GM23338 (cell line): ENCODE measurements at regions not wholly inside any gene's neighbourhood (a gene's known extent, or its start where the extent isn't known, plus 50 kb on each side); places are given as distances from the start of the nearest gene placed in this dataset.

Experiments used
- CREB1 ChIP-seq: fragments of 250-450 bp; sonication (Bioruptor Pico); IDR thresholded peaks from 2 replicates; pipeline ENCODE4 v1.5.0; 2020; ENCODE audit warnings: low read depth, mild to moderate bottlenecking, moderate library complexity
- CTCF ChIP-seq, 2 experiments: fragments of 200-600 bp in 1 of 2; sonication (generic) in 1 of 2; conservative IDR thresholded peaks; 2 replicates each; pipeline versions ENCODE4 v1.5.1 to v1.6.1; 2016 to 2017; ENCODE audit warnings: antibody characterized with exemption in 2 of 2, low read depth in 2 of 2, mild to moderate bottlenecking in 2 of 2, moderate library complexity in 1 of 2
- ETS1 ChIP-seq: IDR thresholded peaks from 2 replicates; pipeline ENCODE4 v1.6.1; 2016; ENCODE audit warnings: antibody characterized with exemption
- EZH2 ChIP-seq: fragments of 200-600 bp; sonication (generic); IDR thresholded peaks from one replicate; pipeline ENCODE4 v1.8.0; 2017; ENCODE audit warnings: antibody characterized with exemption, mild to moderate bottlenecking, low read depth; ENCODE audit not compliant: unreplicated experiment
- EZH2phosphoT487 ChIP-seq: fragments of 200-600 bp; sonication (generic); IDR thresholded peaks from one replicate; pipeline ENCODE4 v1.8.1; 2018; ENCODE audit warnings: antibody characterized with exemption; ENCODE audit not compliant: unreplicated experiment
- POLR2AphosphoS5 ChIP-seq: IDR thresholded peaks from 2 replicates; pipeline ENCODE4 v1.6.1; 2016; ENCODE audit warnings: antibody characterized with exemption, low read depth
- REST ChIP-seq: IDR thresholded peaks from one replicate; pipeline ENCODE4 v1.6.1; 2018; ENCODE audit warnings: antibody characterized with exemption; ENCODE audit not compliant: unreplicated experiment
- STAT1 ChIP-seq: IDR thresholded peaks from one replicate; pipeline ENCODE4 v1.6.1; 2016; ENCODE audit warnings: antibody characterized with exemption; ENCODE audit not compliant: unreplicated experiment
- ZNF114 ChIP-seq: fragments of 250-450 bp; sonication (Bioruptor Pico); IDR thresholded peaks from 2 replicates; pipeline ENCODE4 v1.5.0; 2020; ENCODE audit warnings: mild to moderate bottlenecking, moderate library complexity
- ZNF331 ChIP-seq: fragments of 250-450 bp; sonication (Bioruptor Pico); IDR thresholded peaks from 2 replicates; pipeline ENCODE4 v1.5.0; 2020; ENCODE audit warnings: low read depth, mild to moderate bottlenecking, moderate library complexity

- TF ChIP-seq ETS1 (no peak), CTCF (conservative IDR thresholded peaks at IDR 0.05; ENCODE audit: low read depth in 2 of 2) (no peak), EZH2 (no peak), EZH2phosphoT487 (no peak), POLR2AphosphoS5 (no peak), CREB1 (CRISPR knock-in tag) (no peak), REST (no peak), ZNF331 (no peak), STAT1 (no peak), ZNF114 (CRISPR knock-in tag) (no peak)
These were observed 150.9 kb downstream of the C16orf95 start for GRCh38 chr16:87166321-87166720.
